ENCODE measurements at regions not wholly inside any gene's neighbourhood (a gene's known extent, or its start where the extent isn't known, plus 50 kb on each side); places are given as distances from the start of the nearest gene placed in this dataset.
"Not testable (repeated sequence)": the region's sequence is repeated elsewhere in the genome, so short reads cannot be mapped to it uniquely, and the experiment has no call there.

- Histone ChIP-seq H3K27me3 (no peaks in the 10 kb centered on the region), H3K36me3 (replicated peaks in 1 of 2; ENCODE audit: insufficient read depth in 1 of 2, low read depth in 2 of 2) (no peaks in the 10 kb centered on the region), H3K4me3 (no peak overlapping the region), H3K27ac (no peak overlapping the region), H3K9me3 (no peaks in the 10 kb centered on the region), H3K4me1 (no peaks in the 10 kb centered on the region)
- 58 to 67% methylated on average over 1 to 3 of the region's 3 CpGs for WGBS, 2 donors
- intact Hi-C loops (cut with DNase I) = no loop called here
- ATAC-seq (no peak), DNase-seq (no peak)
- TF ChIP-seq POLR2A (IDR thresholded peaks at IDR 0.05) (no peak), CTCF (IDR thresholded peaks at IDR 0.05) (no peak)
Observed at GRCh38 chr12:131315601-131316000, 361.9 kb downstream of the ADGRD1 start.

GRCh38 chr12:131316388-131316787 lies 362.7 kb downstream of the ADGRD1 start:
- ATAC-seq (no peak), DNase-seq (no peak)
- Histone ChIP-seq H3K4me3 (no peak overlapping the region), H3K36me3 (replicated peaks in 1 of 2; ENCODE audit: insufficient read depth in 1 of 2, low read depth in 2 of 2) (no peaks in the 10 kb centered on the region), H3K9me3 (no peaks in the 10 kb centered on the region), H3K4me1 (no peaks in the 10 kb centered on the region), H3K27ac (no peak overlapping the region), H3K27me3 (no peaks in the 10 kb centered on the region)
- TF ChIP-seq POLR2A (IDR thresholded peaks at IDR 0.05) = no peak
- no peak for TF ChIP-seq CTCF (IDR thresholded peaks at IDR 0.05)
- intact Hi-C loops (cut with DNase I) = no loop called here
- 41 to 60% methylated on average over 5 of the region's 6 CpGs for WGBS, 2 donors

- Histone ChIP-seq H3K9me3 (no peaks in the 10 kb centered on the region), H3K27ac (no peak overlapping the region), H3K27me3 (no peaks in the 10 kb centered on the region), H3K4me3 (no peak overlapping the region), H3K4me1 (no peaks in the 10 kb centered on the region), H3K36me3 (replicated peaks in 1 of 2; ENCODE audit: insufficient read depth in 1 of 2, low read depth in 2 of 2) (no peaks in the 10 kb centered on the region)
- TF ChIP-seq CTCF (IDR thresholded peaks at IDR 0.05) (no peak), POLR2A (IDR thresholded peaks at IDR 0.05) (no peak)
- DNase-seq (no peak), ATAC-seq (no peak)
- intact Hi-C loops (cut with DNase I) = no loop called here
Observed at GRCh38 chr12:131318045-131318685, 364.5 kb downstream of the ADGRD1 start.

- Histone ChIP-seq H3K9me3 (no peaks in the 10 kb centered on the region), H3K4me1 (no peaks in the 10 kb centered on the region), H3K36me3 (replicated peaks in 1 of 2; ENCODE audit: insufficient read depth in 1 of 2, low read depth in 2 of 2) (no peaks in the 10 kb centered on the region), H3K27me3 (no peaks in the 10 kb centered on the region), H3K4me3 (no peak overlapping the region), H3K27ac (no peak overlapping the region)
- ATAC-seq = no peak
- intact Hi-C loops (cut with DNase I) = no loop called here
- DNase-seq = no peak
- TF ChIP-seq POLR2A (IDR thresholded peaks at IDR 0.05) (no peak), CTCF (IDR thresholded peaks at IDR 0.05) (no peak)
Observed at GRCh38 chr12:131321988-131322387, 368.3 kb downstream of the ADGRD1 start.

- H3K27ac ChIP-seq; DNase-seq; intact Hi-C loops (cut with DNase I); H3K4me1 ChIP-seq; H3K4me3 ChIP-seq; H3K27me3 ChIP-seq; ATAC-seq; H3K36me3 ChIP-seq (replicated peaks in 1 of 2; ENCODE audit: insufficient read depth in 1 of 2, low read depth in 2 of 2); H3K9me3 ChIP-seq: not testable (repeated sequence)
- 64 to 70% methylated on average over 3 of the region's 3 CpGs for WGBS, 2 donors
Observed at GRCh38 chr12:131322460-131322859, 368.8 kb downstream of the ADGRD1 start.
